ENCODE measurements at regions not wholly inside any gene's neighbourhood (a gene's known extent, or its start where the extent isn't known, plus 50 kb on each side); places are given as distances from the start of the nearest gene placed in this dataset.

DNA sequence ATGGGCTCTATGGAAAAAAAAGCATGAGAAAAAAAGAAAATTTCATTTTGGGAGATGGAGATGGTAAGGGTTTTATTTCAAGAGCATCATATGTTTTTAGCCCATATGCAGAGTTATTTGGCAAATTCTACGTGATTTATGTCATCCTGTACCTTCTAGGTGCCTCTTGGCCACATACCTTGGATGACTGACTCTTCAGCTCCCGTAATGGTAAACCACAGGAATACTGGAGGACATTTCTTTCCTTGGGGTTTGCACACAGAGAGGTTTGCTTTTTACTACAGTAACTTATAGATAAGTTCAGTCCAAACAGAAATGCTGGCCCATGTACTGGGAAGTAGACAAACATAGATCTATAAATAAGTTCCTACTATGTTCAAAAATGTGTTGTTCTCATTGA, 132.2 kb downstream of the SH3BGRL2 start:
- TF ChIP-seq BHLHE40 (IDR thresholded peaks at IDR 0.05; ENCODE audit: low read depth, low read length) (no peak), POLR2A (IDR thresholded peaks at IDR 0.05; ENCODE audit: low read length) (no peak), JUN (IDR thresholded peaks at IDR 0.05) (no peak), RAD21 (conservative IDR thresholded peaks at IDR 0.05 in 1 of 2, IDR thresholded peaks at IDR 0.05 in 1 of 2) (no peak), NFE2L2 (conservative IDR thresholded peaks at IDR 0.05; ENCODE audit: low read length) (no peak), RFX5 (IDR thresholded peaks at IDR 0.05) (no peak), CHD4 (IDR thresholded peaks at IDR 0.05; ENCODE audit: borderline replicate concordance) (no peak), MAZ (IDR thresholded peaks at IDR 0.05; ENCODE audit: borderline replicate concordance, low read depth, low read length) (no peak), CEBPB (IDR thresholded peaks at IDR 0.05) (no peak), MAFK (IDR thresholded peaks at IDR 0.05; ENCODE audit: partially characterized antibody) (no peak)
- TF ChIP-seq, protein P1, sequence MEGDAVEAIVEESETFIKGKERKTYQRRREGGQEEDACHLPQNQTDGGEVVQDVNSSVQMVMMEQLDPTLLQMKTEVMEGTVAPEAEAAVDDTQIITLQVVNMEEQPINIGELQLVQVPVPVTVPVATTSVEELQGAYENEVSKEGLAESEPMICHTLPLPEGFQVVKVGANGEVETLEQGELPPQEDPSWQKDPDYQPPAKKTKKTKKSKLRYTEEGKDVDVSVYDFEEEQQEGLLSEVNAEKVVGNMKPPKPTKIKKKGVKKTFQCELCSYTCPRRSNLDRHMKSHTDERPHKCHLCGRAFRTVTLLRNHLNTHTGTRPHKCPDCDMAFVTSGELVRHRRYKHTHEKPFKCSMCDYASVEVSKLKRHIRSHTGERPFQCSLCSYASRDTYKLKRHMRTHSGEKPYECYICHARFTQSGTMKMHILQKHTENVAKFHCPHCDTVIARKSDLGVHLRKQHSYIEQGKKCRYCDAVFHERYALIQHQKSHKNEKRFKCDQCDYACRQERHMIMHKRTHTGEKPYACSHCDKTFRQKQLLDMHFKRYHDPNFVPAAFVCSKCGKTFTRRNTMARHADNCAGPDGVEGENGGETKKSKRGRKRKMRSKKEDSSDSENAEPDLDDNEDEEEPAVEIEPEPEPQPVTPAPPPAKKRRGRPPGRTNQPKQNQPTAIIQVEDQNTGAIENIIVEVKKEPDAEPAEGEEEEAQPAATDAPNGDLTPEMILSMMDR (IDR thresholded peaks at IDR 0.05), result no peak
- TF ChIP-seq, protein P2, sequence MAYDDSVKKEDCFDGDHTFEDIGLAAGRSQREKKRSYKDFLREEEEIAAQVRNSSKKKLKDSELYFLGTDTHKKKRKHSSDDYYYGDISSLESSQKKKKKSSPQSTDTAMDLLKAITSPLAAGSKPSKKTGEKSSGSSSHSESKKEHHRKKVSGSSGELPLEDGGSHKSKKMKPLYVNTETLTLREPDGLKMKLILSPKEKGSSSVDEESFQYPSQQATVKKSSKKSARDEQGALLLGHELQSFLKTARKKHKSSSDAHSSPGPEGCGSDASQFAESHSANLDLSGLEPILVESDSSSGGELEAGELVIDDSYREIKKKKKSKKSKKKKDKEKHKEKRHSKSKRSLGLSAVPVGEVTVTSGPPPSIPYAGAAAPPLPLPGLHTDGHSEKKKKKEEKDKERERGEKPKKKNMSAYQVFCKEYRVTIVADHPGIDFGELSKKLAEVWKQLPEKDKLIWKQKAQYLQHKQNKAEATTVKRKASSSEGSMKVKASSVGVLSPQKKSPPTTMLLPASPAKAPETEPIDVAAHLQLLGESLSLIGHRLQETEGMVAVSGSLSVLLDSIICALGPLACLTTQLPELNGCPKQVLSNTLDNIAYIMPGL (CRISPR knock-in tag; IDR thresholded peaks at IDR 0.05; ENCODE audit: borderline replicate concordance), result no peak
